Nephron progenitor cell (in vitro differentiated cells): ENCODE measurements at regions not wholly inside any gene's neighbourhood (a gene's known extent, or its start where the extent isn't known, plus 50 kb on each side); places are given as distances from the start of the nearest gene placed in this dataset.

Experiments used
- DNase-seq: peaks from one replicate; pipeline ENCODE4 v3.0.0; 2021
- H3K27ac Mint-ChIP-seq: 2 replicates; pipeline ENCODE4 v1.8.0; 2021; ENCODE audit warnings: mild to moderate bottlenecking, moderate library complexity, mixed read lengths
- H3K27me3 Mint-ChIP-seq: 2 replicates; pipeline ENCODE4 v1.8.0; 2021; ENCODE audit warnings: mild to moderate bottlenecking, low read depth, mixed read lengths; ENCODE audit not compliant: poor library complexity
- H3K36me3 Mint-ChIP-seq: 2 replicates; pipeline ENCODE4 v1.8.0; 2021; ENCODE audit warnings: low read depth, mixed read lengths
- H3K4me1 Mint-ChIP-seq: 2 replicates; pipeline ENCODE4 v1.8.0; 2021; ENCODE audit warnings: mixed read lengths
- H3K4me3 Mint-ChIP-seq: 2 replicates; pipeline ENCODE4 v1.8.0; 2021; ENCODE audit warnings: mild to moderate bottlenecking, moderate library complexity, mixed read lengths
- H3K9me3 Mint-ChIP-seq: 2 replicates; pipeline ENCODE4 v1.8.0; 2021; ENCODE audit warnings: mild to moderate bottlenecking, moderate library complexity, mixed read lengths
- CTCF ChIP-seq: fragments of 200-600 bp; sonication (generic); IDR thresholded peaks from 2 replicates; pipeline ENCODE4 v1.5.0; 2021; ENCODE audit warnings: antibody characterized with exemption

- DNase-seq, result no peak
- H3K27ac Mint-ChIP-seq, result peak overlapping the region; percentile 1
These were observed 269.2 kb downstream of the FIGN start for GRCh38 chr2:163466331-163467250.

GRCh38 chr2:163465440-163465839 lies 270.4 kb downstream of the FIGN start:
- Mint-ChIP-seq H3K4me3 (no peak overlapping the region), H3K27me3 (peaks cover 8% of the 10 kb centered on the region), H3K36me3 (no peaks in the 10 kb centered on the region), H3K9me3 (no peaks in the 10 kb centered on the region), H3K4me1 (peaks cover 21% of the 10 kb centered on the region), H3K27ac (no peak overlapping the region)
- DNase-seq, result no peak
- TF ChIP-seq CTCF, result no peak

More at GRCh38 chr2:163466331-163467250, 269.2 kb downstream of the FIGN start:
- no peak overlapping the region for H3K4me3 Mint-ChIP-seq
- H3K27me3 Mint-ChIP-seq, result peaks cover 8% of the 10 kb centered on the region
- no peak for TF ChIP-seq CTCF
- no peaks in the 10 kb centered on the region for H3K36me3 Mint-ChIP-seq
- H3K4me1 Mint-ChIP-seq, result peaks cover 21% of the 10 kb centered on the region
- H3K9me3 Mint-ChIP-seq, result no peaks in the 10 kb centered on the region

- H3K9me3 Mint-ChIP-seq, result no peaks in the 10 kb centered on the region
- no peak for DNase-seq
- peaks cover 8% of the 10 kb centered on the region for H3K27me3 Mint-ChIP-seq
- no peak overlapping the region for H3K27ac Mint-ChIP-seq
- H3K36me3 Mint-ChIP-seq, result no peaks in the 10 kb centered on the region
- H3K4me3 Mint-ChIP-seq, result no peak overlapping the region
- H3K4me1 Mint-ChIP-seq, result peaks cover 10% of the 10 kb centered on the region
- TF ChIP-seq CTCF, result no peak
These were observed 272.4 kb downstream of the FIGN start for GRCh38 chr2:163463411-163463810.

- Mint-ChIP-seq H3K36me3 (no peaks in the 10 kb centered on the region), H3K27me3 (peaks cover 8% of the 10 kb centered on the region), H3K4me1 (peaks cover 10% of the 10 kb centered on the region), H3K4me3 (no peak overlapping the region), H3K27ac (no peak overlapping the region), H3K9me3 (no peaks in the 10 kb centered on the region)
- TF ChIP-seq CTCF, result no peak
- DNase-seq, result no peak
These were observed 272.8 kb downstream of the FIGN start for GRCh38 chr2:163462993-163463392.

- Mint-ChIP-seq H3K9me3 (no peaks in the 10 kb centered on the region), H3K4me3 (no peak overlapping the region), H3K27ac (no peak overlapping the region), H3K36me3 (no peaks in the 10 kb centered on the region), H3K27me3 (no peaks in the 10 kb centered on the region), H3K4me1 (no peaks in the 10 kb centered on the region)
- no peak for TF ChIP-seq CTCF
- DNase-seq, result no peak
These were observed 275.8 kb downstream of the FIGN start for GRCh38 chr2:163459986-163460385.
